ENCODE measurements at regions not wholly inside any gene's neighbourhood (a gene's known extent, or its start where the extent isn't known, plus 50 kb on each side); places are given as distances from the start of the nearest gene placed in this dataset.
A peak's percentile ranks its signal among the peaks of the same experiment; 100 is the strongest.

DNA sequence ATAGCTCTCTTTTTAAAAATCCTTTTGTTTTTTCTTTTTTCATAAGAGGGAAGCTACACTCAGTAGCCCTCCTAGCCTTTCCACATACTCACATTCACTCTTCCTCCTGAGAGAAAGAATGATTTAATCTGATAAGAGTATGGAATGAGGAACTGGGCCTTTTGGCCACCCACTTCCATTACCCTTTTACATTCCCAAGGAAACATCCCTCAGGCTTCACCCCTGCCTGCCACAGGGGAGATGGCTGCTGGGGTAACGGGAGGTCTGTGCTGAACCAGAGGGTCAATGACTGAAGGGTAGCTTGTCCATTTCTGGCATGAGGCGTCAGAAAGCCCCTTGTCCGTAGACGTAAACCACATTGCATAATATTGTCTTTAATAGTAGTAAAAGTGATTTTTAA, 67.2 kb upstream of the CCSER1 start:
- no CpG with 5 or more reads among the region's 4 CpGs for WGBS (ENCODE audit: insufficient coverage, low lambda C conversion rate)
- no peak overlapping the region for H3K4me3 ChIP-seq (ENCODE audit: low read length)
- DNase-seq: no peak
- H3K27me3 ChIP-seq (ENCODE audit: control insufficient read depth, insufficient read depth, low read length): no peaks in the 10 kb centered on the region
- no peaks in the 10 kb centered on the region for H3K9me3 ChIP-seq (ENCODE audit: control insufficient read depth, low read depth, low read length)
- H3K36me3 ChIP-seq (ENCODE audit: control insufficient read depth, insufficient read depth, low read length): no peaks in the 10 kb centered on the region
- no peak overlapping the region for H3K27ac ChIP-seq (ENCODE audit: low read length)
- no peaks in the 10 kb centered on the region for H3K4me1 ChIP-seq (ENCODE audit: control insufficient read depth, insufficient read depth, low read length)

DNA sequence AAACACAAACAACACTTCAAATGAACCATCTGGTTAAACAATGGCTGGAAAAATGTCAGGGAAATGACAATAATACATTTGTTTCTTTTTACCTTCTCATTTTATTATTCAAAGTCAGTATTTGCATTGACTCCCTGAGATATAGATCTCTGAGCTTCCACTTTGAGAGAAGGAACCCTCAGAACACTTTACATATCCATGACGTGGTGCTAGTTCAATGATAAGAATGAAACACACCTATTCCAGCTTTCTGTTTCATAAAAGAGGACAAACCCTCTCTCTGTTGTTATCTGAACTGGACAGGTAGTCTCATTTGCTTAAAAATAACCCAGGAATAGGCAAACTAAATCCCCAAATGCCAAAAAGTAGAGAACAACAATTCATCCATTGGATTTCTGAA, 65.3 kb upstream of the CCSER1 start:
- Histone ChIP-seq H3K27me3 (ENCODE audit: control insufficient read depth, insufficient read depth, low read length) (no peaks in the 10 kb centered on the region), H3K27ac (ENCODE audit: low read length) (no peak overlapping the region), H3K36me3 (ENCODE audit: control insufficient read depth, insufficient read depth, low read length) (no peaks in the 10 kb centered on the region), H3K4me1 (ENCODE audit: control insufficient read depth, insufficient read depth, low read length) (no peaks in the 10 kb centered on the region), H3K4me3 (ENCODE audit: low read length) (no peak overlapping the region), H3K9me3 (ENCODE audit: control insufficient read depth, low read depth, low read length) (no peaks in the 10 kb centered on the region)
- peak in 1 of 2 donors; percentile 26 for DNase-seq
- WGBS (ENCODE audit: insufficient coverage, low lambda C conversion rate): no CpG with 5 or more reads among the region's 1 CpG

DNA sequence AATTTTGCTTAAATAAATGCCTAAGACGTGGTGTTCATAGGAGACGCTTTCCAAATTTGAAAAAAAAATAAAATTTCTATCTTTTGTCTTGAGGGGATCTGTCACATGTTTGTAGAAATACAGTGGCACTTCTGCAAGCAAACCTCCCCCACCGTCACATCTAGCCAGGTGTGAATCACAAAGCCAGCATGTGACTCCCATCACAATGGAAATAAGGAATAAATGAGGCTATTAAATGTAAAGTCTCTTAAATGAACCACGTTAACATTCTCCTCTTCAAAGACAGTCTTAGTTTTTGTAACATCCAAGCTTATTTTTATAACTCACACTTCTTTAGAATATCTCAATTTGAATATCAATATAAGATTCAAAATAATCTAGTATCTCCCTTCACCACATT, 63.0 kb upstream of the CCSER1 start:
- Histone ChIP-seq H3K27ac (ENCODE audit: low read length) (no peak overlapping the region), H3K4me1 (ENCODE audit: control insufficient read depth, insufficient read depth, low read length) (no peaks in the 10 kb centered on the region), H3K36me3 (ENCODE audit: control insufficient read depth, insufficient read depth, low read length) (no peaks in the 10 kb centered on the region), H3K9me3 (ENCODE audit: control insufficient read depth, low read depth, low read length) (no peaks in the 10 kb centered on the region), H3K27me3 (ENCODE audit: control insufficient read depth, insufficient read depth, low read length) (no peaks in the 10 kb centered on the region), H3K4me3 (ENCODE audit: low read length) (no peak overlapping the region)
- 83% methylated on average over 2 of the region's 4 CpGs for WGBS (ENCODE audit: insufficient coverage, low lambda C conversion rate)
- no peak for DNase-seq

DNA sequence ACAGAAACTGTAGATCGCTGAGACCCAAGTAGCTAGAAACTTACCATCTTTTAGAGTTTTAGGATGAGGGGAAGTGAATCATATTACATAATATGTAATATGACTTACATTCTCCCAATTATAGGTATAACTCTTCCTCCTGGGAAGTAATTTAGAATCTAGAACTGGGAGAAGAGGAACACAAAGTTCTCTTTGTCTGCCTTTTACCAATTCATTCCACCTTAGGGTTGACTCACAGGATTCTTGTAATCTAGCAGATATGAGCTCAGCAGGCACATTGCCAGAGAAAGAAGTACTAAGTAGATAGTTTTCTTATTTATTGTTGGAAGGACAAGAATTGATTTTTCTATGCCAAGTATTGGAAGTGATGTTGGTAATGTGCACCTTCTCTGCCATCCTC, 58.0 kb upstream of the CCSER1 start:
- DNase-seq: no peak
- H3K9me3 ChIP-seq (ENCODE audit: control insufficient read depth, low read depth, low read length): no peaks in the 10 kb centered on the region
- H3K27me3 ChIP-seq (ENCODE audit: control insufficient read depth, insufficient read depth, low read length): no peaks in the 10 kb centered on the region
- H3K4me3 ChIP-seq (ENCODE audit: low read length): no peak overlapping the region
- no CpG with 5 or more reads among the region's 1 CpG for WGBS (ENCODE audit: insufficient coverage, low lambda C conversion rate)
- no peaks in the 10 kb centered on the region for H3K36me3 ChIP-seq (ENCODE audit: control insufficient read depth, insufficient read depth, low read length)
- no peaks in the 10 kb centered on the region for H3K4me1 ChIP-seq (ENCODE audit: control insufficient read depth, insufficient read depth, low read length)
- H3K27ac ChIP-seq (ENCODE audit: low read length): no peak overlapping the region

DNA sequence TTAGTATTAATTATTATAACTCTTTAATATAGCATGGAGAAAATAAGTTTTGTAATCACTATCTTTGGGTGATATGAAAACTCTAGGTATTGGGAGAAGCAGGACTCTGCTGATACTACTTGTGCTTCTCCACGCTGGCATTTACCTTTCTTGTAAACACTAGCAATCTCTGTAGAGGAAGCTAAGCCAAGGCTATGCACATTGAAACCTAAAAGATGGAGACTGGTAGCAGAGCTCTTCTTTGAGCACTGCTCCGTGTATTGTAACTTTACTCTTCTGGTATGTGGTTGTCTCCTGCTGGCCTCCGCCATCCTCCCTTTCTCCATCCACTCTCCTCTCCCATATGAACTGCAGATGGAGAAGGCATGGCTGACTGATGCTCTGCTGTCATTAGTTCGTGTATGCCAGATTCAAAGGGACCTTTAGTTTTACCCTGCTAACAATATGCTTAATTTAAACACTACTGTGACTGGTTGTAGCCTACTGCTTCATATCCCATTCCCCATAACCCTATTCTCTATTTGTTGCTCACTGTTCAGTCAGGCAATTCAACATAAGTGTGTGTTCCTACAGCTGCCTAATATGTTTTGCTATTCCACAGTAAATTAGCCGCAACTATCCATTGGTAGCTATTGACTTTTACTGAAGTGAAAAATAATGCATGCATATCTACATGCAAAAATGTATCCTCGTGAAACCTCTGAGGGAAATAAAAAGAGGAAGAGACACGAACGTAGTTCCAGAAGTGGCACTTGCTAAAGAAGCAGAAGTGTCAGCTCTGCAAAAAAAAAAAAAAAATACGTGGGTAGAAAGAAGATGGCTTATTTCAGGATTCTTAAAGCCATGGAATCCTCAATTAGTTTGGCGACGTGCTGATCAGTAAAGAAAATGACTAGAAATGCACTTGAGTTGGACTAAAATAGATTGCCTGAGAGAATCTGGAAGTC, 55.6 kb upstream of the CCSER1 start:
- Histone ChIP-seq H3K36me3 (ENCODE audit: control insufficient read depth, insufficient read depth, low read length) (no peaks in the 10 kb centered on the region), H3K4me1 (ENCODE audit: control insufficient read depth, insufficient read depth, low read length) (no peaks in the 10 kb centered on the region), H3K27ac (ENCODE audit: low read length) (no peak overlapping the region), H3K4me3 (ENCODE audit: low read length) (no peak overlapping the region), H3K27me3 (ENCODE audit: control insufficient read depth, insufficient read depth, low read length) (no peaks in the 10 kb centered on the region), H3K9me3 (ENCODE audit: control insufficient read depth, low read depth, low read length) (no peaks in the 10 kb centered on the region)
- WGBS (ENCODE audit: insufficient coverage, low lambda C conversion rate): 93% methylated on average over 2 of the region's 11 CpGs
- DNase-seq: no peak

DNA sequence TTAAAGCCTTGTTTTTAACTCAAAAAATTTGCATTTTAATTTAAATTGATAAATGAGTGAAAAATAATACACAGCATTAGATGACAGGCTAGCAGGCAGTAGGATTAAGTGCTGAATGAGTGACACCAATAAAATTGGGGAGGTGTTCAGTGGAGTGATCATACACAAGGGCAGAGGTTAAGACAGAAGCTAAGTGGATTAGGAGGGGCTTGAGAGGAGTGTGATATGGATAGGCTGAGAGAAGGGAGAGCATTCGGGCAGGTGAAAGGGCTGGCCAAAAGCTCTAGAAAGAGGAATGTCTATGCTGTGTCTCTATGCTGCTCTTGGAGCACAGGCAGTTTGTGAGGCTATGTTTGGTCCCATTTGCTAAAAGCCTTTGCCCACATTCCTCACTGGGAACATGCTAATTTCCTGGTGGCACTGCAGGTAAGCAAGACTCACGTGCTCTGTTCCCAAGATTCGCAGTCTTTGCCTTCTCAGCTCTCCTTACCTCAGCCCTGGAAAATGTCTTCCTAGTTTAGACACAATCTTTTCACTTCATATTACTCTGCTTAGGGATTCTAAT, 52.8 kb upstream of the CCSER1 start:
- Histone ChIP-seq H3K36me3 (ENCODE audit: control insufficient read depth, insufficient read depth, low read length) (no peaks in the 10 kb centered on the region), H3K4me1 (ENCODE audit: control insufficient read depth, insufficient read depth, low read length) (no peaks in the 10 kb centered on the region), H3K27me3 (ENCODE audit: control insufficient read depth, insufficient read depth, low read length) (no peaks in the 10 kb centered on the region), H3K27ac (ENCODE audit: low read length) (no peak overlapping the region), H3K9me3 (ENCODE audit: control insufficient read depth, low read depth, low read length) (no peaks in the 10 kb centered on the region), H3K4me3 (ENCODE audit: low read length) (no peak overlapping the region)
- no CpG with 5 or more reads among the region's 3 CpGs for WGBS (ENCODE audit: insufficient coverage, low lambda C conversion rate)
- peak in 1 of 2 donors; percentile 27 for DNase-seq
